Hepatocyte (in vitro differentiated cells): ENCODE measurements at regions not wholly inside any gene's neighbourhood (a gene's known extent, or its start where the extent isn't known, plus 50 kb on each side); places are given as distances from the start of the nearest gene placed in this dataset.

ENCODE experiments used
- EZH2 ChIP-seq: fragments of 200-600 bp; sonication (generic); IDR thresholded peaks from 2 replicates; pipeline ENCODE4 v1.6.1; 2016; ENCODE audit warnings: antibody characterized with exemption, mild to moderate bottlenecking, borderline replicate concordance
- TF ChIP-seq, protein P1 (sequence below): fragments of 200-600 bp; sonication (generic); IDR thresholded peaks from 2 replicates; pipeline ENCODE4 v1.5.1; 2016; ENCODE audit warnings: antibody characterized with exemption, mild to moderate bottlenecking; ENCODE audit not compliant: poor library complexity

DNA sequence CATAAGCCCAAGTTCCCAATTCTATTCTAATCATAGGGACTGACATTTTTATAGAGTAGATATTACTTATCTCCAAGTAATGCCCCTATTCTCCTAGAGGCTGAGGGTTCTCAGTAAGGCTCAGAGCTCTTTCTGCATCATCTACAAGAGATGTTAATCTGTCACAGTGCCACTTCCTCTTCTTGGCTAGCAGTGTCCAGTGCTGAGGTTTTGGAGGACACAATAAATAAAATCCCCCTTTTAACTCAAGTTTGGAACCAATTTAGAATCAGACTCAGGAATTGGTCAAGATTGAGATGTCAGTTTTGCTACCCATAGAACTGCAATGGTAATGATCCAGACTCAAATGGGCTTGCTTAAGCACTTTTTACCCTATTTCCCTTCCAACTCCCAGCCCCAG lies 154.1 kb upstream of the ARID2 start:
- TF ChIP-seq, protein P1, sequence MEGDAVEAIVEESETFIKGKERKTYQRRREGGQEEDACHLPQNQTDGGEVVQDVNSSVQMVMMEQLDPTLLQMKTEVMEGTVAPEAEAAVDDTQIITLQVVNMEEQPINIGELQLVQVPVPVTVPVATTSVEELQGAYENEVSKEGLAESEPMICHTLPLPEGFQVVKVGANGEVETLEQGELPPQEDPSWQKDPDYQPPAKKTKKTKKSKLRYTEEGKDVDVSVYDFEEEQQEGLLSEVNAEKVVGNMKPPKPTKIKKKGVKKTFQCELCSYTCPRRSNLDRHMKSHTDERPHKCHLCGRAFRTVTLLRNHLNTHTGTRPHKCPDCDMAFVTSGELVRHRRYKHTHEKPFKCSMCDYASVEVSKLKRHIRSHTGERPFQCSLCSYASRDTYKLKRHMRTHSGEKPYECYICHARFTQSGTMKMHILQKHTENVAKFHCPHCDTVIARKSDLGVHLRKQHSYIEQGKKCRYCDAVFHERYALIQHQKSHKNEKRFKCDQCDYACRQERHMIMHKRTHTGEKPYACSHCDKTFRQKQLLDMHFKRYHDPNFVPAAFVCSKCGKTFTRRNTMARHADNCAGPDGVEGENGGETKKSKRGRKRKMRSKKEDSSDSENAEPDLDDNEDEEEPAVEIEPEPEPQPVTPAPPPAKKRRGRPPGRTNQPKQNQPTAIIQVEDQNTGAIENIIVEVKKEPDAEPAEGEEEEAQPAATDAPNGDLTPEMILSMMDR, result no peak
- TF ChIP-seq EZH2, result no peak
